Keratinocyte (primary cell): ENCODE measurements at regions not wholly inside any gene's neighbourhood (a gene's known extent, or its start where the extent isn't known, plus 50 kb on each side); places are given as distances from the start of the nearest gene placed in this dataset.

Experiments used
- CTCF ChIP-seq, 3 experiments: IDR thresholded peaks in 1 of 3; conservative IDR thresholded peaks in 1 of 3; optimal IDR thresholded peaks in 1 of 3; 2 replicates in 2 of 3; 3 replicates in 1 of 3; pipeline versions ENCODE3 to v1.5.1; 2011; ENCODE audit warnings: low read length in 3 of 3, mild to moderate bottlenecking in 3 of 3, moderate library complexity in 2 of 3, control low read depth in 1 of 3, inconsistent platforms in 1 of 3; ENCODE audit not compliant: insufficient read depth in 2 of 3; ENCODE audit errors: extremely low read depth in 1 of 3
- EZH2 ChIP-seq: IDR thresholded peaks from one replicate; pipeline ENCODE4 v1.6.1; 2012; ENCODE audit warnings: inconsistent platforms, mild to moderate bottlenecking, low read length, moderate library complexity

- TF ChIP-seq CTCF (optimal IDR thresholded peaks at IDR 0.05 in 1 of 3, IDR thresholded peaks at IDR 0.05 in 1 of 3, conservative IDR thresholded peaks at IDR 0.05 in 1 of 3; ENCODE audit: extremely low read depth in 1 of 3, insufficient read depth in 2 of 3, low read length in 3 of 3) = no peak
- no peak for TF ChIP-seq EZH2
Observed at GRCh38 chr7:53246957-53247356, 211.5 kb downstream of the POM121L12 start.
